ENCODE measurements at regions not wholly inside any gene's neighbourhood (a gene's known extent, or its start where the extent isn't known, plus 50 kb on each side); places are given as distances from the start of the nearest gene placed in this dataset.

DNA sequence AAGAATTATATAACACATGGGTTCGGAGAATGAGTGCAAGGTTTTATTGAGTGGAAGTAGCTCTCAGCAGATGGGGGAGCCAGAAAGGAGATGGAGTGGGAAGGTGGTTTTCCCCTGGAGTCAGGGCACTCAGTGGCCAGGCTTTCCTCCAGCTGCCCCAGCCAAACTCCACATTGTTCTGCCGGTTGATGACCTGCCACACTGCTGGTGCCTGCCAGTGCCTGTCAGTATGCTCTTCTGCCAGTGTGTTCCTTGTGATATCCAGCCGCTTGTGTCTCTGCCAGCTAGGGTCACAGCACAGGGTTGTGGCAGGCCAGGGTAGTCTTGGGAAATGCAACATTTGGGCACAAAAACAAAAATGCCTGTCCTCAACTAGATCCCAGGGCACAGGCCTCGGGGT is 604.8 kb upstream of the TECRL start:
- no peaks in the 10 kb centered on the region for H3K4me1 ChIP-seq (ENCODE audit: control insufficient read depth in 1 of 2, insufficient read depth in 2 of 2, low read length in 2 of 2)
- intact Hi-C loops (cut with micrococcal nuclease), result no loop called here
- 100% methylated on average over 2 of the region's 4 CpGs for WGBS (ENCODE audit: insufficient coverage)
- H3K4me3 Mint-ChIP-seq, result no peak overlapping the region
- no peak for DNase-seq
- no peak overlapping the region for H3K4me3 ChIP-seq (replicated peaks in 1 of 3; ENCODE audit: low read depth in 2 of 3, low read length in 3 of 3)
- no peak overlapping the region for H3K9ac ChIP-seq (ENCODE audit: insufficient read depth, low read length, poor library complexity, severe bottlenecking)
- no peaks in the 10 kb centered on the region for H3K4me1 Mint-ChIP-seq
- TF ChIP-seq, protein P1, sequence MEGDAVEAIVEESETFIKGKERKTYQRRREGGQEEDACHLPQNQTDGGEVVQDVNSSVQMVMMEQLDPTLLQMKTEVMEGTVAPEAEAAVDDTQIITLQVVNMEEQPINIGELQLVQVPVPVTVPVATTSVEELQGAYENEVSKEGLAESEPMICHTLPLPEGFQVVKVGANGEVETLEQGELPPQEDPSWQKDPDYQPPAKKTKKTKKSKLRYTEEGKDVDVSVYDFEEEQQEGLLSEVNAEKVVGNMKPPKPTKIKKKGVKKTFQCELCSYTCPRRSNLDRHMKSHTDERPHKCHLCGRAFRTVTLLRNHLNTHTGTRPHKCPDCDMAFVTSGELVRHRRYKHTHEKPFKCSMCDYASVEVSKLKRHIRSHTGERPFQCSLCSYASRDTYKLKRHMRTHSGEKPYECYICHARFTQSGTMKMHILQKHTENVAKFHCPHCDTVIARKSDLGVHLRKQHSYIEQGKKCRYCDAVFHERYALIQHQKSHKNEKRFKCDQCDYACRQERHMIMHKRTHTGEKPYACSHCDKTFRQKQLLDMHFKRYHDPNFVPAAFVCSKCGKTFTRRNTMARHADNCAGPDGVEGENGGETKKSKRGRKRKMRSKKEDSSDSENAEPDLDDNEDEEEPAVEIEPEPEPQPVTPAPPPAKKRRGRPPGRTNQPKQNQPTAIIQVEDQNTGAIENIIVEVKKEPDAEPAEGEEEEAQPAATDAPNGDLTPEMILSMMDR (IDR thresholded peaks at IDR 0.05), result no peak
- no peaks in the 10 kb centered on the region for H3K36me3 Mint-ChIP-seq
- H4K20me1 ChIP-seq (ENCODE audit: insufficient read depth, low read length), result no peaks in the 10 kb centered on the region
- peaks cover 0 to 5% (median 2%) of the 10 kb centered on the region in 3 donors for H3K27me3 Mint-ChIP-seq (ENCODE audit: low read depth in 3 of 3)
- H3K27me3 ChIP-seq (ENCODE audit: control insufficient read depth in 2 of 2, insufficient read depth in 2 of 2, low read length in 2 of 2), result no peaks in the 10 kb centered on the region
- no peak overlapping the region for H2AFZ ChIP-seq (ENCODE audit: insufficient read depth, low read depth, low read length, poor library complexity, severe bottlenecking)
- H3K36me3 ChIP-seq (replicated peaks in 1 of 2; ENCODE audit: control insufficient read depth in 1 of 2, insufficient read depth in 2 of 2, low read length in 2 of 2), result no peaks in the 10 kb centered on the region
- H3K27ac Mint-ChIP-seq, result peak overlapping the region in 1 of 7 donors; percentile 42
- H3K4me2 ChIP-seq (replicated peaks; ENCODE audit: extremely low read depth, low read length, poor library complexity, severe bottlenecking), result no peak overlapping the region
- peaks cover 0 to 2% (median 0%) of the 10 kb centered on the region in 7 donors for H3K9me3 Mint-ChIP-seq
- H3K9me3 ChIP-seq (replicated peaks in 1 of 2; ENCODE audit: control insufficient read depth in 1 of 2, insufficient read depth in 1 of 2, low read length in 2 of 2), result no peaks in the 10 kb centered on the region
- H3K79me2 ChIP-seq (ENCODE audit: insufficient read depth, low read length), result no peaks in the 10 kb centered on the region
- H3K27ac ChIP-seq (ENCODE audit: low read depth in 1 of 2, low read length in 2 of 2), result no peak overlapping the region

DNA sequence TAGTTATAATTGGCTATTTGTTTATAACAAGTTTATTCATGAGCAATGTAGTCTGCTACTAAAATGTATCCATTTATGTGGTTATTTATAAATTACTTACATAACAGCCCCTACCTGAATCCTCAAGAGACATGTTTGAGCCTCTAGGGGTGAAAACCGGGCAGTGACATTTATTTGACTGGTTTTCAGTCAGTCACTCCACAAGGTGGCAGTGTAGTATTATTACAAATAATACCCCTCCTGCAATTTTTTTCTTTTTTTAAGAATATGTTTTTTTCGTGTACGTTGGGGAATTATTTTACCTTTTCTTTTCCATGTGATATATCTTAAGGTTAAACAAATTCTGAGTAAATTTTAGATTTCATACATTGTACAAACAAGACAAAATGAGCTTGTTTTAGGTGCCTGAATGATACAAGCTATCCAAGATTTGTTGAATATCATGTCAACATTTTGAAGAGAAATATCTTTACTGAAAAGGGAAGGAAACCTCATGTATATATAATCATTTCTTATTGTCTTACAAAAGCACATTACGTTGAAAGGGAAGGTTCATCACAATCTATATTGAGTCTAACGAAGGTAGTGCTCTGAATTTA is 598.7 kb upstream of the TECRL start:
- H3K4me3 ChIP-seq (replicated peaks in 1 of 3; ENCODE audit: low read depth in 2 of 3, low read length in 3 of 3), result no peak overlapping the region
- H3K9me3 ChIP-seq (replicated peaks in 1 of 2; ENCODE audit: control insufficient read depth in 1 of 2, insufficient read depth in 1 of 2, low read length in 2 of 2), result no peaks in the 10 kb centered on the region
- intact Hi-C loops (cut with micrococcal nuclease), result no loop called here
- H3K36me3 ChIP-seq (replicated peaks in 1 of 2; ENCODE audit: control insufficient read depth in 1 of 2, insufficient read depth in 2 of 2, low read length in 2 of 2), result no peaks in the 10 kb centered on the region
- no peak overlapping the region for H3K27ac ChIP-seq (ENCODE audit: low read depth in 1 of 2, low read length in 2 of 2)
- H3K27ac Mint-ChIP-seq, result no peak overlapping the region
- no peaks in the 10 kb centered on the region for H3K4me1 ChIP-seq (ENCODE audit: control insufficient read depth in 1 of 2, insufficient read depth in 2 of 2, low read length in 2 of 2)
- peaks cover 0 to 2% (median 0%) of the 10 kb centered on the region in 3 donors for H3K27me3 Mint-ChIP-seq (ENCODE audit: low read depth in 3 of 3)
- TF ChIP-seq, protein P1 (IDR thresholded peaks at IDR 0.05), result no peak
- H3K9ac ChIP-seq (ENCODE audit: insufficient read depth, low read length, poor library complexity, severe bottlenecking), result no peak overlapping the region
- no peaks in the 10 kb centered on the region for H3K4me1 Mint-ChIP-seq
- no peaks in the 10 kb centered on the region for H4K20me1 ChIP-seq (ENCODE audit: insufficient read depth, low read length)
- H3K4me2 ChIP-seq (replicated peaks; ENCODE audit: extremely low read depth, low read length, poor library complexity, severe bottlenecking), result no peak overlapping the region
- DNase-seq, result no peak
- H3K27me3 ChIP-seq (ENCODE audit: control insufficient read depth in 2 of 2, insufficient read depth in 2 of 2, low read length in 2 of 2), result no peaks in the 10 kb centered on the region
- H2AFZ ChIP-seq (ENCODE audit: insufficient read depth, low read depth, low read length, poor library complexity, severe bottlenecking), result no peak overlapping the region
- H3K79me2 ChIP-seq (ENCODE audit: insufficient read depth, low read length), result no peaks in the 10 kb centered on the region
- peaks cover 0 to 2% (median 0%) of the 10 kb centered on the region in 7 donors for H3K9me3 Mint-ChIP-seq
- H3K4me3 Mint-ChIP-seq, result no peak overlapping the region
- WGBS (ENCODE audit: insufficient coverage), result no CpG with 5 or more reads among the region's 5 CpGs
- H3K36me3 Mint-ChIP-seq, result no peaks in the 10 kb centered on the region

Measured in CD14-positive monocyte (primary cell).